Mesenchymal stem cell (in vitro differentiated cells and primary cell): ENCODE measurements at regions not wholly inside any gene's neighbourhood (a gene's known extent, or its start where the extent isn't known, plus 50 kb on each side); places are given as distances from the start of the nearest gene placed in this dataset.

Experiments used
- DNase-seq: peaks from one replicate; pipeline ENCODE4 v3.0.0-alpha.2; 2013
- H2AFZ ChIP-seq: one replicate; pipeline ENCODE4 v1.6.1; 2013; ENCODE audit warnings: low read depth, mild to moderate bottlenecking, control low read depth, inconsistent platforms, low read length, moderate library complexity
- H2AK5ac ChIP-seq: 2 replicates; pipeline ENCODE4 v1.6.1; 2013; ENCODE audit warnings: low read length, moderate library complexity, mild to moderate bottlenecking, inconsistent platforms; ENCODE audit not compliant: severe bottlenecking
- H2BK120ac ChIP-seq: one replicate; pipeline ENCODE4 v1.6.1; 2013; ENCODE audit warnings: low read depth, mild to moderate bottlenecking, inconsistent platforms, low read length, moderate library complexity
- H2BK12ac ChIP-seq, 2 experiments: one replicate each; pipeline ENCODE4 v1.6.1; 2013; ENCODE audit warnings: inconsistent platforms in 2 of 2, low read length in 2 of 2, mild to moderate bottlenecking in 2 of 2, moderate library complexity in 2 of 2, control low read depth in 1 of 2
- H2BK15ac ChIP-seq: one replicate; pipeline ENCODE4 v1.6.1; 2013; ENCODE audit warnings: mild to moderate bottlenecking, low read depth, inconsistent platforms; ENCODE audit not compliant: poor library complexity, severe bottlenecking
- H2BK5ac ChIP-seq: 2 replicates; pipeline ENCODE4 v1.6.1; 2013; ENCODE audit warnings: low read depth, mild to moderate bottlenecking, low read length, control low read depth, inconsistent platforms; ENCODE audit not compliant: poor library complexity, severe bottlenecking
- H3K14ac ChIP-seq, 2 experiments: one replicate each; pipeline ENCODE4 v1.6.1; 2013; ENCODE audit warnings: inconsistent platforms in 2 of 2, low read length in 2 of 2, control low read depth in 1 of 2, mild to moderate bottlenecking in 1 of 2, moderate library complexity in 1 of 2
- H3K18ac ChIP-seq, 2 experiments: one replicate each; pipeline ENCODE4 v1.6.1; 2013; ENCODE audit warnings: inconsistent platforms in 2 of 2, low read length in 2 of 2, control low read depth in 1 of 2, low read depth in 1 of 2, mild to moderate bottlenecking in 1 of 2
- H3K23ac ChIP-seq, 2 experiments: one replicate each; pipeline ENCODE4 v1.6.1; 2013; ENCODE audit warnings: inconsistent platforms in 2 of 2, low read length in 2 of 2, mild to moderate bottlenecking in 2 of 2, moderate library complexity in 2 of 2, control low read depth in 1 of 2
- H3K27ac ChIP-seq: 2 replicates; pipeline ENCODE4 v1.5.1; 2013; ENCODE audit warnings: mild to moderate bottlenecking, moderate library complexity, low read length, control low read depth, inconsistent platforms; ENCODE audit not compliant: poor library complexity, severe bottlenecking
- H3K27me3 ChIP-seq, 2 experiments: 2 replicates each; pipeline versions ENCODE4 v1.6.1 to v1.7.0; 2013; ENCODE audit warnings: low read length in 2 of 2, mild to moderate bottlenecking in 2 of 2, moderate library complexity in 2 of 2, control low read depth in 1 of 2, inconsistent platforms in 1 of 2; ENCODE audit not compliant: control insufficient read depth in 1 of 2, insufficient read depth in 1 of 2
- H3K36me3 ChIP-seq, 2 experiments: 2 replicates each; pipeline versions ENCODE4 v1.6.1 to v1.7.0; 2013; ENCODE audit warnings: low read length in 2 of 2, control low read depth in 1 of 2, inconsistent platforms in 1 of 2, low read depth in 1 of 2, mild to moderate bottlenecking in 1 of 2; ENCODE audit not compliant: insufficient read depth in 2 of 2, control insufficient read depth in 1 of 2
- H3K4ac ChIP-seq, 2 experiments: one replicate each; pipeline ENCODE4 v1.6.1; 2013; ENCODE audit warnings: inconsistent platforms in 2 of 2, low read length in 2 of 2, mild to moderate bottlenecking in 2 of 2, moderate library complexity in 2 of 2, control low read depth in 1 of 2, low read depth in 1 of 2
- H3K4me1 ChIP-seq: 2 replicates; pipeline ENCODE4 v1.6.1; 2013; ENCODE audit warnings: low read depth, low read length, control low read depth; ENCODE audit not compliant: control insufficient read depth, insufficient read depth
- H3K4me2 ChIP-seq: 2 replicates; pipeline ENCODE4 v1.6.1; 2013; ENCODE audit warnings: low read length, mild to moderate bottlenecking, inconsistent platforms; ENCODE audit not compliant: poor library complexity, severe bottlenecking
- H3K4me3 ChIP-seq, 2 experiments: 2 replicates each; pipeline versions ENCODE4 v1.5.1 to v1.7.0; 2013; ENCODE audit warnings: low read length in 2 of 2, mild to moderate bottlenecking in 2 of 2, control low read depth in 1 of 2, low read depth in 1 of 2; ENCODE audit not compliant: insufficient read depth in 1 of 2
- H3K79me1 ChIP-seq: replicated peaks from 2 replicates; pipeline ENCODE4 v1.6.1; 2013; ENCODE audit warnings: mild to moderate bottlenecking, control low read depth, low read length, inconsistent platforms; ENCODE audit not compliant: poor library complexity, severe bottlenecking
- H3K9ac ChIP-seq: 2 replicates; pipeline ENCODE4 v1.7.0; 2013; ENCODE audit warnings: mild to moderate bottlenecking, low read length, moderate library complexity
- H3K9me3 ChIP-seq: 2 replicates; pipeline ENCODE4 v1.7.0; 2013; ENCODE audit warnings: mild to moderate bottlenecking, low read length; ENCODE audit not compliant: control insufficient read depth
- H4K8ac ChIP-seq: one replicate; pipeline ENCODE4 v1.6.1; 2013; ENCODE audit warnings: inconsistent platforms, mild to moderate bottlenecking, low read length, moderate library complexity
- H4K91ac ChIP-seq: one replicate; pipeline ENCODE4 v1.6.1; 2013; ENCODE audit warnings: mild to moderate bottlenecking, low read length, inconsistent platforms
- WGBS: methylation state at CpG from one replicate; pipeline ENCODE4 v1.1.7; 2013; ENCODE audit warnings: mixed read lengths; 5-methylcytosine and 5-hydroxymethylcytosine counted together

DNA sequence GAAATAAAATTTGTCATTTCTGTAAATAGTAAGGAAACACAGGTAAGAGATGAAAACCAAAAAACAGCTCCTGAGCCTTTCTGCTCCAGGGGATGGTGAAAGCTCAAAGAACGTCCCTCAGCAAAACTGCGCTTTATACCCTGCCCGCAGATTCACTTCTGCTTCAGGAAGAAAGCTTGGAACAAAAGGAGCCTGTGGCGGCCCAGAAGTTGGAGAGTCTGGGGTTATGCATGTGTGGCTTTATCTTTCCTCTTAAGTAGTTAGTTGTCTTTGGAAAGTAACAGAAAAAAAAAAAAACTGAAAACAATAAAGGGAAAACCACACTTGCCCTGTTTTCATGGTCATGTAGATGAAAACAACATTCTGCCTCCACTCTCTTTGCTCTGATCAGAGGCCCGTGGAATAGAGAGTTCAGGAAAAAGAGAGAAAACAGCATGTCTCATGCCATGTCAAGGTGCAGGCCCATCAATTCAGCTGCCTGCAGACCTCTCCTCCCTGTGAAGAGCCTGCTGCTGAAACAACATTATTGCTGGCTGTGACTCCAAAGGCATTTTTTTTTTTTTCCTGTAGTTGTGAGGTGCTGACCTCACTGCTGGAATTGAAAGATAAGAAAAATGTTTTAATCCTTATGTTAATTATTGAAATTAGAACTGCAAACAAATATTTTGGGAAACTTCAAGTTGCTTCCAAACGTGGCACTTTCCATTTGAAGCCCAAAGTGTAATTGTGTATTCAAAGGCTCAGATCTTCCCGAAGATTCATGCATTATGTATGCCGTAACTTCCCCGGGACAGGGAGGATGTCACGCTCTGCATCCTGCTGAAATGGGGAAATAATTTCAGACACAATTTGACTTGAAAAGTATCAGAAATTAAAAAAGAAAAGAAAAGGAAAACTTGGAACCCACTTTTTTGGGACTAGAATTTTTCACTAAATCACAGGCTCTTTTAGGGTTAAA, 108.4 kb upstream of the ZNF385D start:
- Histone ChIP-seq H3K36me3 (no peaks in the 10 kb centered on the region), H3K4ac (no peak overlapping the region), H3K18ac (no peak overlapping the region), H2BK120ac (no peak overlapping the region), H3K9me3 (no peaks in the 10 kb centered on the region), H3K79me1 (no peaks in the 10 kb centered on the region), H3K4me1 (no peaks in the 10 kb centered on the region), H3K27ac (no peak overlapping the region), H3K4me3 (no peak overlapping the region), H2AFZ (no peak overlapping the region), H3K23ac (no peak overlapping the region), H4K8ac (no peak overlapping the region), H3K27me3 (no peaks in the 10 kb centered on the region), H3K14ac (no peak overlapping the region), H2AK5ac (no peak overlapping the region), H3K4me2 (no peak overlapping the region), H2BK5ac (no peak overlapping the region), H3K9ac (no peak overlapping the region), H2BK15ac (no peak overlapping the region), H2BK12ac (no peak overlapping the region), H4K91ac (no peak overlapping the region)
- 72% methylated on average over 10 of the region's 10 CpGs for WGBS
- DNase-seq, result no peak

DNA sequence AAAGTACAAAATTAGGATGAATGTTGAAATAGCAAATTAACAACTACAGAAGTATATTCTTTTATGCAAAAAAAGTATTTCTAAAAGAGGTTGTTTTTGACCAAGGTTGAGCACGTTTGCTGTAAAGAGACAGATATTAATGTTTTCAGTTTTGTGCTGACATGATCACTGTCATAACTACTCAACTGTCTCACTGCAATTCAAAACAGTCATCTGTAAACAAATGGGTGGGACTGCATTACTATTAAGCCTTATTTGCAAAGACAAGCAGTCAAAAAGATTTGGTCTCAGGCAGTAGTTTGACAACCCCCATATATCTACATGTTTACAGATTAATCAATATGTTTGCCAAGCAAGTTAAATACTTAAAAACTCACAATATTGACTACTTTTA, 109.1 kb upstream of the ZNF385D start:
- Histone ChIP-seq H2BK12ac (no peak overlapping the region), H3K4ac (no peak overlapping the region), H3K14ac (no peak overlapping the region), H3K79me1 (no peaks in the 10 kb centered on the region), H3K4me1 (no peaks in the 10 kb centered on the region), H3K9me3 (no peaks in the 10 kb centered on the region), H3K27ac (no peak overlapping the region), H3K4me2 (no peak overlapping the region), H2BK5ac (no peak overlapping the region), H2AK5ac (no peak overlapping the region), H3K9ac (no peak overlapping the region), H4K8ac (no peak overlapping the region), H3K27me3 (no peaks in the 10 kb centered on the region), H4K91ac (no peak overlapping the region), H3K18ac (no peak overlapping the region), H3K4me3 (no peak overlapping the region), H3K36me3 (no peaks in the 10 kb centered on the region), H3K23ac (no peak overlapping the region), H2BK15ac (no peak overlapping the region), H2BK120ac (no peak overlapping the region), H2AFZ (no peak overlapping the region)
- DNase-seq, result no peak
- no CpG with 5 or more reads among the region's 1 CpG for WGBS

DNA sequence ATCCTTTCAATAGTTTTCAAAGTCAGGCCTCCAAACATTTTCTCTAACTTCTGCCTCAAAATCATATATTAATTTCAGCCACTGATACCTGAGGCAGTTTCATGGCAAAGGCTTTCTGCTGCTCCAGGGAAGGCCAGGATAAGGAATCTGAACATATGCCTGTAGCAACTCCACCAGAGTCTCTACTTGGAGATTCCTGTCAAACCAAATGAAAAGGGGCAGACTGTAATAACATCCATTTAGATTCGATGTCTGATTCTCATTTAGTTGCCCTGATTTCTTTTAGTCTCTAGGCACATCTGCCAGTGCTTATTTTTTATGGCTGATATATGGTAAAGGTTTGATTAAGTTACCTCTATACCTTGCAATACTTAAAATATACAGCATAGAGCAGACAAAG, 109.6 kb upstream of the ZNF385D start:
- no peak overlapping the region for H2AFZ ChIP-seq
- no peaks in the 10 kb centered on the region for H3K79me1 ChIP-seq
- H3K4ac ChIP-seq, result no peak overlapping the region
- H3K9ac ChIP-seq, result no peak overlapping the region
- no peak overlapping the region for H4K91ac ChIP-seq
- H2AK5ac ChIP-seq, result no peak overlapping the region
- H2BK120ac ChIP-seq, result no peak overlapping the region
- 60% methylated on average over 1 of the region's 1 CpG for WGBS
- no peak overlapping the region for H3K27ac ChIP-seq
- no peak overlapping the region for H3K14ac ChIP-seq
- no peak overlapping the region for H2BK12ac ChIP-seq
- no peak overlapping the region for H2BK5ac ChIP-seq
- no peak overlapping the region for H3K18ac ChIP-seq
- H3K4me2 ChIP-seq, result no peak overlapping the region
- H4K8ac ChIP-seq, result no peak overlapping the region
- no peak for DNase-seq
- no peak overlapping the region for H3K23ac ChIP-seq
- no peak overlapping the region for H2BK15ac ChIP-seq
- H3K4me1 ChIP-seq, result no peaks in the 10 kb centered on the region
- no peaks in the 10 kb centered on the region for H3K27me3 ChIP-seq
- no peaks in the 10 kb centered on the region for H3K9me3 ChIP-seq
- H3K36me3 ChIP-seq, result no peaks in the 10 kb centered on the region
- H3K4me3 ChIP-seq, result no peak overlapping the region

DNA sequence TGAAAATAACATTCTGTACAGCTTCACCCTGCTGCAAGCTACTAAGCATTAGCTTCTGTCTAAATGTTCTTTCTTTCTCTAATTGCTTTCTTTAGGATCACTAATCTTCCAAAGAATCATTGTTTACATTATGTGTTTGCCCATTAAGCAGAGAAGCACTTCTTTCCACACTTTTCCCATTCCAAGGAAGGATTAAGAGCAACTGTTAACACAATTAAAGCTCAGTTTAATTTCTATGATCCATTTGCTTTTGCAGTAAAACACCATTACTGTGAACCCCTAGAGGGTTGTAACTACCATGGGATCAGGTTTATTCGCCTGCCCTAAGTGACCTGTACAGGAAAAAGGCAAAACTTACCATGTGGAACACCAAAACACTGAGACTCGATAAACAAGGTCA, 125.8 kb upstream of the ZNF385D start:
- Histone ChIP-seq H4K91ac (no peak overlapping the region), H3K79me1 (no peaks in the 10 kb centered on the region), H3K18ac (no peak overlapping the region), H3K9ac (no peak overlapping the region), H3K36me3 (no peaks in the 10 kb centered on the region), H3K27ac (no peak overlapping the region), H4K8ac (no peak overlapping the region), H3K4me3 (no peak overlapping the region), H2BK5ac (no peak overlapping the region), H2AFZ (no peak overlapping the region), H2BK12ac (no peak overlapping the region), H3K4ac (no peak overlapping the region), H2AK5ac (no peak overlapping the region), H3K4me1 (no peaks in the 10 kb centered on the region), H3K14ac (no peak overlapping the region), H3K9me3 (peaks cover 16% of the 10 kb centered on the region), H3K27me3 (no peaks in the 10 kb centered on the region), H3K23ac (no peak overlapping the region), H3K4me2 (no peak overlapping the region), H2BK120ac (no peak overlapping the region), H2BK15ac (no peak overlapping the region)
- WGBS, result 55% methylated on average over 2 of the region's 2 CpGs
- DNase-seq, result no peak
